ENCODE measurements at regions not wholly inside any gene's neighbourhood (a gene's known extent, or its start where the extent isn't known, plus 50 kb on each side); places are given as distances from the start of the nearest gene placed in this dataset.

DNA sequence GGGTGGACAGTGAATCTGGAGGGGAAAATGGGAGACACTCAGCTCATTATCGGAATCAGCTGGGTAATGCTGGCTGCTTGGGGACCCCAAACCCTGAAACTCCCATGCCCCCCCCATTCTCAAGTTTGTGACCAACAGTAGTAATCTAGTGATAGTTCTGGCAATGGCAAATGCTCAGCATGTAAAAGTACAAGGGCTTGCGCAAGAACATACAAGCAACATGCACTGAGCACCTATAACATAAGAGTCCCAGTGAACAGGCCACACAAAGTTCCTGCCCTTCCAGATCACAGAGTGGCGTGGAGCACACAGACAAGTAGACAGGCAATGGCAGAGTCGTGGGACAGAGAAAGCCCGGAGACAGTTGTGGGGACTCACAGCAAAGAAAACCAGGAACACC, 407.9 kb downstream of the MED13L start:
- TF ChIP-seq CTCF (IDR thresholded peaks at IDR 0.05) (no peak), POLR2A (IDR thresholded peaks at IDR 0.05) (no peak)

All from lower leg skin (tissue), 3 donors.